ENCODE measurements at regions not wholly inside any gene's neighbourhood (a gene's known extent, or its start where the extent isn't known, plus 50 kb on each side); places are given as distances from the start of the nearest gene placed in this dataset.

DNA sequence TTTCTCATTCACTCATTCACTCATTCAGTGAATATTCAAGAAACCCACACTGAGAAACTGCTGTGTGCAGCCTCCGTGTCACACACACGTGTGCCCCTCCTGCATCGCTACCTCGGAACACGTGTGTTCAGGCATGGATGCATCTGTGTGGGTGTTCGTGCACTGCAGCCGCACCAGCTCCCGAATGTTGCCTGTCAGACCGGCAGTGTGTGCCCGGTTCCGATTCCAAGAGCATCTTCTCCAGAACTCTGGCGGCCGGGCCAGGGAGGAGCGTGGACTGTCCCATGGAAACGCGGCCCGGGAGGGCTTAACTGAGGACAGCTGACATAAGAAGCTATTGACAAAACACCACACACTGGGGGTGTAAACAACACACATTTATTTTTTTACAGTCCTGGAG lies 216.0 kb downstream of the DLL1 start:
- TF ChIP-seq, protein P1, sequence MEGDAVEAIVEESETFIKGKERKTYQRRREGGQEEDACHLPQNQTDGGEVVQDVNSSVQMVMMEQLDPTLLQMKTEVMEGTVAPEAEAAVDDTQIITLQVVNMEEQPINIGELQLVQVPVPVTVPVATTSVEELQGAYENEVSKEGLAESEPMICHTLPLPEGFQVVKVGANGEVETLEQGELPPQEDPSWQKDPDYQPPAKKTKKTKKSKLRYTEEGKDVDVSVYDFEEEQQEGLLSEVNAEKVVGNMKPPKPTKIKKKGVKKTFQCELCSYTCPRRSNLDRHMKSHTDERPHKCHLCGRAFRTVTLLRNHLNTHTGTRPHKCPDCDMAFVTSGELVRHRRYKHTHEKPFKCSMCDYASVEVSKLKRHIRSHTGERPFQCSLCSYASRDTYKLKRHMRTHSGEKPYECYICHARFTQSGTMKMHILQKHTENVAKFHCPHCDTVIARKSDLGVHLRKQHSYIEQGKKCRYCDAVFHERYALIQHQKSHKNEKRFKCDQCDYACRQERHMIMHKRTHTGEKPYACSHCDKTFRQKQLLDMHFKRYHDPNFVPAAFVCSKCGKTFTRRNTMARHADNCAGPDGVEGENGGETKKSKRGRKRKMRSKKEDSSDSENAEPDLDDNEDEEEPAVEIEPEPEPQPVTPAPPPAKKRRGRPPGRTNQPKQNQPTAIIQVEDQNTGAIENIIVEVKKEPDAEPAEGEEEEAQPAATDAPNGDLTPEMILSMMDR (IDR thresholded peaks at IDR 0.05) = no peak
- TF ChIP-seq EP300 (IDR thresholded peaks at IDR 0.05) (no peak), POLR2A (IDR thresholded peaks at IDR 0.05) (no peak), POLR2AphosphoS5 (IDR thresholded peaks at IDR 0.05) (no peak)
